Islet precursor cell (in vitro differentiated cells): ENCODE measurements at regions not wholly inside any gene's neighbourhood (a gene's known extent, or its start where the extent isn't known, plus 50 kb on each side); places are given as distances from the start of the nearest gene placed in this dataset.
"Not testable (repeated sequence)": the region's sequence is repeated elsewhere in the genome, so short reads cannot be mapped to it uniquely, and the experiment has no call there.

Experiments
- DNase-seq: peaks from one replicate; pipeline ENCODE4 v3.0.0-alpha.2; 2018

GRCh38 chr13:44311011-44311780 is 62.4 kb upstream of the SERP2 start:
- no peak for DNase-seq

GRCh38 chr13:44312131-44312530 is 61.5 kb upstream of the SERP2 start:
- no peak for DNase-seq

GRCh38 chr13:44312834-44313551 is 60.6 kb upstream of the SERP2 start:
- no peak for DNase-seq

- DNase-seq, result no peak
These were observed 60.0 kb upstream of the SERP2 start for GRCh38 chr13:44313674-44314073.

- DNase-seq, result not testable (repeated sequence)
These were observed 59.5 kb upstream of the SERP2 start for GRCh38 chr13:44314160-44314559.

- no peak for DNase-seq
These were observed 55.9 kb upstream of the SERP2 start for GRCh38 chr13:44317752-44318151.

- no peak for DNase-seq
These were observed 55.5 kb upstream of the SERP2 start for GRCh38 chr13:44318161-44318560.

GRCh38 chr13:44320611-44321010 is 53.0 kb upstream of the SERP2 start:
- no peak for DNase-seq

GRCh38 chr13:44321961-44322360 is 51.7 kb upstream of the SERP2 start:
- no peak for DNase-seq

- DNase-seq, result no peak
These were observed 50.7 kb upstream of the SERP2 start for GRCh38 chr13:44322928-44323327.

GRCh38 chr13:44323754-44324153 is 49.9 kb upstream of the SERP2 start:
- DNase-seq, result no peak
